Activated naive CD8-positive, alpha-beta T cell treated with anti-CD3 and anti-CD28 coated beads, Interleukin-2, amount 50 U/mL, for 24 hours (primary cell): ENCODE measurements at regions not wholly inside any gene's neighbourhood (a gene's known extent, or its start where the extent isn't known, plus 50 kb on each side); places are given as distances from the start of the nearest gene placed in this dataset.
"Not testable (repeated sequence)": the region's sequence is repeated elsewhere in the genome, so short reads cannot be mapped to it uniquely, and the experiment has no call there.

Experiments used
- ATAC-seq: fragments of 150-1000 bp; cut with Tn5 transposase; one replicate; pipeline ENCODE4 v1.10.0; 2021
- DNase-seq: peaks from one replicate; pipeline ENCODE4 v3.0.0; 2021
- H3K27ac Mint-ChIP-seq: one replicate; pipeline ENCODE4 v1.8.0; 2021; ENCODE audit warnings: mild to moderate bottlenecking, mixed read lengths
- H3K27me3 Mint-ChIP-seq: one replicate; pipeline ENCODE4 v1.8.0; 2021; ENCODE audit warnings: mixed read lengths
- H3K36me3 Mint-ChIP-seq: one replicate; pipeline ENCODE4 v1.8.0; 2021; ENCODE audit warnings: low read depth, mixed read lengths
- H3K4me1 Mint-ChIP-seq: one replicate; pipeline ENCODE4 v1.8.0; 2021; ENCODE audit warnings: mixed read lengths
- H3K4me3 Mint-ChIP-seq: one replicate; pipeline ENCODE4 v1.8.0; 2021; ENCODE audit warnings: mild to moderate bottlenecking, moderate library complexity, mixed read lengths
- H3K9me3 Mint-ChIP-seq: one replicate; pipeline ENCODE4 v1.8.0; 2021; ENCODE audit warnings: mixed read lengths

- H3K4me3 Mint-ChIP-seq, ATAC-seq, H3K36me3 Mint-ChIP-seq, H3K9me3 Mint-ChIP-seq, DNase-seq, H3K27ac Mint-ChIP-seq, H3K27me3 Mint-ChIP-seq: not testable (repeated sequence)
- H3K4me1 Mint-ChIP-seq: peaks cover 23% of the 10 kb centered on the region
These were observed 76.8 kb upstream of the PAX8 start for GRCh38 chr2:113355339-113356015.

DNA sequence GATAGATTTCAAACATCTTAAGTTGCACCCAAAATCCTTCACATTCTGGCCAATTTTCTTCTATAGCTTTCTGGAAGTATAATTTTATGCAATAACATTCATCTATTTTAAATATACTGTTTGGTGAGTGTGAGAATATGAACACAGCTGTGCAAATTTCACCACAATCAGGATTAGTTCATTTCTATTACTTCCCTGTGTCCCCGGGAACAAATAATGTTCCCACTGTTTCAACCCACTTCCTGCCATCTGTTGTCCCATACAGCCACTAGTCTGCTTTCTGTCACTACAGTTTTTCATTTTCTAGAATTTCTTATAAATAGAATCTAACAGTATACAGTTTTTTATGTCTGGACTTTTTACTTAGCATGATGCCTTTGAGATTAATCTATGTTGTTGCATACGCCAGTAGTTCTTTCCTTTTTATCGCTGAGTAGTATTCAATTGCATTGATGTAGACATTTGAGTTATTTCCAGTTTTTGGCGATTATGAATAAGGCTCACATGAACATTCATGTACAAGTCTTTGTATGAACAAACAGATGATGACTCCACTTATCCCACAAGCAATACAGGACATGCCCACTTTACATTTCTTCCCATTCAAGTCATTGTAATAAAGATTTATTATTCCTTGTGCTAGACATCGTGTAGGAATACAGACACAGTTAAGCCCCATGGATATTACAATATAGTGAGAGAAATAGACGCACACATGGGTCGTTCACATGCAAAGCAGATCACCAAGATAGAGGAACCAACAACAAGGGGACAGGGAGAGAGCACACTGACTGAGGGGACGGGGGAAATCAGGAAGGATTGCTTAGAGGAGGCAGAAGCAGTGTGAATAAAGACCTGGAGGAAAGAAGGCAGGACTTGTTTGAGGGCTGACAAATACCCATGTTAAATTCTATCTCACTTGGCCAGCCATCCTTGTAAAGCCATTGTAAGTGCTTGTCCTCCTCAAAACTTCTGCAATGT, 72.9 kb upstream of the PAX8 start:
- Mint-ChIP-seq H3K27me3 (peaks cover 6% of the 10 kb centered on the region), H3K4me3 (no peak overlapping the region), H3K4me1 (no peaks in the 10 kb centered on the region), H3K9me3 (no peaks in the 10 kb centered on the region), H3K36me3 (no peaks in the 10 kb centered on the region), H3K27ac (no peak overlapping the region)
- DNase-seq (no peak), ATAC-seq (no peak)

- H3K4me1 Mint-ChIP-seq, H3K27ac Mint-ChIP-seq, DNase-seq, H3K36me3 Mint-ChIP-seq, H3K9me3 Mint-ChIP-seq, ATAC-seq, H3K4me3 Mint-ChIP-seq: not testable (repeated sequence)
- H3K27me3 Mint-ChIP-seq: peaks cover 13% of the 10 kb centered on the region
These were observed 65.1 kb upstream of the PAX8 start for GRCh38 chr2:113343800-113344199.

DNA sequence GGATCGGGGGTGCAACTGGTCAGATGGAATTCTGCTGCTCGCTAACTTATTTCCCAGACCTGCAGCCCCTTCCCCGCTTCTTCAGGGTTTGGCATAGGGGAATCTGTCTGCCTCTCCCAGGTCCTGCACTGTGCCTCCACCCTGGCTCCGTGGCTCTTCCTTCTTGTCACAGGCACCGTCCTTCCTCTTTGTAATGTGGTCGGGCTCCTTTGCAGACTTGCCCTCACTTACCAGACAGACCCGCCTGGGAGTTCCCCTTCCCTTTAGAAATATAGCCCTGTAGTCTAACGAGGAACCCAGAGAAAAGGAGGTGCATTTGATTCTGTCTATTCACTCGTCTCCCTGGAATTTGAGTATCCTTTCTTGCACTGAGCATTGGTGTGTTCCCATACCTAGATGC, 63.9 kb upstream of the PAX8 start:
- DNase-seq: no peak
- no peaks in the 10 kb centered on the region for H3K36me3 Mint-ChIP-seq
- H3K4me1 Mint-ChIP-seq: peaks cover 9% of the 10 kb centered on the region
- H3K4me3 Mint-ChIP-seq: no peak overlapping the region
- no peaks in the 10 kb centered on the region for H3K9me3 Mint-ChIP-seq
- H3K27me3 Mint-ChIP-seq: peaks cover 13% of the 10 kb centered on the region
- peak; percentile 67 for ATAC-seq
- no peak overlapping the region for H3K27ac Mint-ChIP-seq

DNA sequence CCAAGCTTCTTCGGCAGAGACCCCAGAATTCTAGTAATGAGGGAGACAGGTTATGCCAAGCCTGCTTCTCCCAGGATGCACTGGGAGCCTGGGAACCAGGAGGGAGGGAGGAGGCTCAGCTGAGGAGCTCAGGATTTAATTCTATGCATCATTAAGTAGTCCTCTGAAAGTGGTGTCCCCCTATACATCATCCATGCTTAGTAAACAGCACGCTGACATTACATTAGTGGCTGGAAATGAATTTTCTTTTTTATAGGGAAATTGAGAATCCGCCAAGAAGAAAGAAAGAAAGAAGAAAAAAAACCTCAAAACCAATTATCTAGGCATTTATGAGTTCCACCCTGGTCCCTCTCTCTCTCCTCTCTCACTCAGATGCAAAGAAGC, 63.1 kb upstream of the PAX8 start:
- H3K36me3 Mint-ChIP-seq, H3K27ac Mint-ChIP-seq, H3K9me3 Mint-ChIP-seq, DNase-seq, H3K4me1 Mint-ChIP-seq, ATAC-seq, H3K4me3 Mint-ChIP-seq: not testable (repeated sequence)
- H3K27me3 Mint-ChIP-seq: peaks cover 13% of the 10 kb centered on the region

GRCh38 chr2:113341191-113341869, 62.6 kb upstream of the PAX8 start:
- Mint-ChIP-seq H3K27me3 (peaks cover 13% of the 10 kb centered on the region), H3K36me3 (no peaks in the 10 kb centered on the region), H3K4me3 (no peak overlapping the region), H3K9me3 (no peaks in the 10 kb centered on the region), H3K27ac (no peak overlapping the region), H3K4me1 (peaks cover 9% of the 10 kb centered on the region)
- DNase-seq (no peak), ATAC-seq (no peak)

GRCh38 chr2:113337809-113338208, 59.1 kb upstream of the PAX8 start:
- ATAC-seq: no peak
- no peak overlapping the region for H3K27ac Mint-ChIP-seq
- peaks cover 9% of the 10 kb centered on the region for H3K27me3 Mint-ChIP-seq
- no peak for DNase-seq
- no peaks in the 10 kb centered on the region for H3K36me3 Mint-ChIP-seq
- H3K4me1 Mint-ChIP-seq: peaks cover 3% of the 10 kb centered on the region
- H3K4me3 Mint-ChIP-seq: no peak overlapping the region
- no peaks in the 10 kb centered on the region for H3K9me3 Mint-ChIP-seq

DNA sequence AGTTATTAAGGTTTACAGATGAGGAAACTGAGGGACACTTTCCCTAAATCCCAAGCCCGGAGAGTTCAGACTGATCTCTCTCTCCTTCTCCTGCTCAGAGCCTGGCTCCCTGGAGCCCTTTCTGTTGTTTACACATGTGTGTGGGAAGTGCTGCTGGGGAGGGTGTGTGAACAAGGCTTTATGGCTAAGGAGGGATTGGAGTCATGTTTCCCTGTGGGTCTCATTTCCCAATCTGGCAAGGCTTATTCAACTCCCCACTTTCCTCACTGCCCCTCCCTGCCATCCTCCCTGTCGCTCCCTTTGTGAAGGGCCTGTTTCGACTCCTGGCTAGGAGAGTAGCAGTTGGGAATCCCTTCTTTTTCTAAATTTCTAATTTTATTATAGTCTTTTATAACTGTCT, 57.3 kb upstream of the PAX8 start:
- H3K4me3 Mint-ChIP-seq, H3K9me3 Mint-ChIP-seq, ATAC-seq, DNase-seq, H3K27ac Mint-ChIP-seq, H3K27me3 Mint-ChIP-seq, H3K36me3 Mint-ChIP-seq, H3K4me1 Mint-ChIP-seq: not testable (repeated sequence)

- DNase-seq: no peak
- ATAC-seq: no peak
- H3K9me3 Mint-ChIP-seq: no peaks in the 10 kb centered on the region
- no peaks in the 10 kb centered on the region for H3K36me3 Mint-ChIP-seq
- no peaks in the 10 kb centered on the region for H3K27me3 Mint-ChIP-seq
- no peak overlapping the region for H3K27ac Mint-ChIP-seq
- H3K4me1 Mint-ChIP-seq: peaks cover 12% of the 10 kb centered on the region
- no peak overlapping the region for H3K4me3 Mint-ChIP-seq
These were observed 55.4 kb upstream of the PAX8 start for GRCh38 chr2:113334147-113334546.

DNA sequence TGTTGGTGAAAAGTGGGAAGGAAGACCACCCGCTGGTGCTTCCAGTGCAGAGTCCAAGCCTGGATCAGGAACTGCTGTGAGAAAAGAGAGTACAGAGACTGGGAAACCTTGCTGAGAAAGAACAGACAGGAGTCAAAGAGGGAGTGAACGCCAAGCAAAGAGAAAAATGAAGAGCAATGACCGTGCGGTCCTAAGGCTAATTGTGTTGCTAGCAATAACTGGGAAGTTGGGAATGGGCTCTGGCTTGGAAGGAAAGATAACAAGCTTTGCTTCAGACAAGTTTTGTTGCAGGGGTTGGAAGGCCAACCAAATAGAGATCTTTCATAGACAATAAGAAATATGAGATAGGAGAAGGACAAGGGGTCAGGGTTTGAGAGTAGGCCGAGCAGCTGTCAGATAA, 55.0 kb upstream of the PAX8 start:
- H3K27me3 Mint-ChIP-seq, DNase-seq, H3K4me3 Mint-ChIP-seq, H3K27ac Mint-ChIP-seq, ATAC-seq, H3K36me3 Mint-ChIP-seq, H3K9me3 Mint-ChIP-seq: not testable (repeated sequence)
- H3K4me1 Mint-ChIP-seq: peaks cover 13% of the 10 kb centered on the region

DNA sequence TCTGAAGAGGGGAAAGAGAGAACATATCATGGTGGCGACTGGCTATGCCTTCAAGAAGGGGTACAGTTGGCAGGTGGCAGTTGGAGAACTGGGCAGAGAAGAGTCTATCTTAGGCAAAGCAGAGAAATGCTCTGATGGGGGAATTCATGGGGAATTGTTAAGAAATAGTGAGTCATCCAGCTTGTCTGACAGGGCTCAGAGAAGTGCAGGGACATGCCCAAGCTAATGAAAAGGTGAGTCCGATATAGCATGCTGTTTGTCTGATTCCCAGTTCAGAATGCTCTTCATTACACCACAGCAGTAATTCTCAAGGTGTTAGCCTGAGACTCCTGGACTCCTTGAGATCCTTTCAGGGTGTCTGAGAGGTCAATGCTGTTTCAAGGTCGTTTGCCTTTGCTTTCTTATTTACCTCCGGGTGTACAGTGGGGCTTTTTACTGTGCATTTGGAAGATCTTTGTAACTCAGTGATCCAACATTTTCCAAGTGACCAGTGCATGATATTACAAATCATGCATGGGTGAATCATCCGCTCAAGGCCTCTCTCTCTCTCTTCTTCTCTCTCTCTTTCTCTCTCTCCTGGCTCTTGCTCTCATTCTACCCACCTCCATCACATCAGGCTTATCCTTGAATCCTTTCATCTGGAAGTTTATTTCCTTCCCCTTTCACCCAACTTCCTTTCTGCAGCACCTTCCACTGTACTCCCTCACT, 51.5 kb upstream of the PAX8 start:
- peaks cover 21% of the 10 kb centered on the region for H3K4me1 Mint-ChIP-seq
- H3K27ac Mint-ChIP-seq, DNase-seq, H3K36me3 Mint-ChIP-seq, H3K27me3 Mint-ChIP-seq, H3K9me3 Mint-ChIP-seq, H3K4me3 Mint-ChIP-seq: not testable (repeated sequence)
- peak; percentile 40 for ATAC-seq

DNA sequence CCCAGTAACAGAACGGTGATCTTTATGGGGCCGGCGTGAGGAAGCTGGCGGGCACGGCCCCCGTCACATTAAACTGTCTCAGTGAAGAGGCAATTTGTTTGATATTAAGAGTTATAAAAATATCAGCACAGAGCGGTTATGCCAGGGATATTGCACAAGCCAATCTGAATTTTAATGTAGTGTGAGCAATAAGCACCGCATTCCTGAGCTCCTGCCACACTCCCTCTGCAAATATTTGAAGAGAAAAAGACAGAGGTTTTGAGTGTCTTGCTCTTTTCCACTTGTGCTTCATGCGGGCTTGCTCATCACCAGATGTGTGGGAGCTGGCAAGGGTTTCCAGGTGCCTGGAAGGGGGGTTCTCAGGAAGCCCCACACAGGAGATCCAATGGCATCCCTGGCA, 50.3 kb upstream of the PAX8 start:
- not testable (repeated sequence) for H3K27me3 Mint-ChIP-seq, H3K9me3 Mint-ChIP-seq, H3K27ac Mint-ChIP-seq, DNase-seq, H3K36me3 Mint-ChIP-seq, ATAC-seq, H3K4me3 Mint-ChIP-seq
- peaks cover 29% of the 10 kb centered on the region for H3K4me1 Mint-ChIP-seq

DNA sequence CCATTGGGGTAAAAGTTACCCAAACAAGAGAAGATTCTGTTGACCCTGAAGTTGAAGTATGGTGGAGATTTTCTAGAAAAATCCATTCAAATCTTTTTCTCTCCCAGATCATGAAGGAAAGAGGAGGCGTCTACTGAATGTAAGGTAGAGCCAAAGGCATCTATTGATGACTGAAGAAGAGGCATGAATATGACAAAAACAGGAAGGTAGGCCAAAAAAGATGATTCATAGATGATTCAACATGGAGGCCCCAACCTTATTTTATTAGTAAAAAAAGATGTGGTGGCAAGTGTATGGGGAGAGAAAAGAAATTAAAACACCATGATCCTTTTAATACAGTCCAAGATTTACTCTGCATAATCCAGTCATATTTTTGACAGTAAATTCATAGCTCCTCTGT, 49.9 kb upstream of the PAX8 start:
- H3K9me3 Mint-ChIP-seq, DNase-seq, H3K4me3 Mint-ChIP-seq, H3K36me3 Mint-ChIP-seq, H3K27me3 Mint-ChIP-seq, H3K27ac Mint-ChIP-seq, ATAC-seq: not testable (repeated sequence)
- peaks cover 29% of the 10 kb centered on the region for H3K4me1 Mint-ChIP-seq
